HG03139 (cell line): ENCODE measurements at regions not wholly inside any gene's neighbourhood (a gene's known extent, or its start where the extent isn't known, plus 50 kb on each side); places are given as distances from the start of the nearest gene placed in this dataset.

Experiments used
- ATAC-seq: cut with Tn5 transposase; IDR thresholded peaks from one replicate; pipeline ENCODE4 v1.9.1; 2021; ENCODE audit not compliant: unreplicated experiment

- ATAC-seq: no peak
Observed at GRCh38 chr5:74501674-74502478, 138.7 kb downstream of the ENC1 start.

- ATAC-seq: no peak
Observed at GRCh38 chr5:74500110-74500917, 140.2 kb downstream of the ENC1 start.

- ATAC-seq: no peak
Observed at GRCh38 chr5:74499256-74500050, 141.1 kb downstream of the ENC1 start.

GRCh38 chr5:74497706-74498105 lies 142.8 kb downstream of the ENC1 start:
- no peak for ATAC-seq

DNA sequence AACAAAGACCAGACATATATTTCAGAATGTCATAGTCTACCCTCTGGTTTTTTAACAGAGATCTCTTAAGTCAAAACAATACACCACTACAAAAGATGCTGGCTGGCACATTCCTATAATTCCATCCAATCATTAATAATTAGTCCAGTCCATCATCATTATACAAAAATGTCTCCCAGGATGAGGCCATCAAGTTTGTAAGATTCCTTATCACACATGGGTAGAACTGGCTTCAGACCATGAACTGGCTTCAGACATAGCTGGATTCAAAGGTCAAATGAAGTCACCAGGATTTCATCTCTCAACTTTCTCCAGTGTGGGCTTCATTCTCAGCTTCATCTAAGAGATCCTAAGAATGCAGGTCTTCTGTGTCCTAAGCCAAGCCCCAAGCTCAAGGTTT lies 147.1 kb downstream of the ENC1 start:
- no peak for ATAC-seq

- no peak for ATAC-seq
Observed at GRCh38 chr5:74492230-74492629, 148.3 kb downstream of the ENC1 start.

DNA sequence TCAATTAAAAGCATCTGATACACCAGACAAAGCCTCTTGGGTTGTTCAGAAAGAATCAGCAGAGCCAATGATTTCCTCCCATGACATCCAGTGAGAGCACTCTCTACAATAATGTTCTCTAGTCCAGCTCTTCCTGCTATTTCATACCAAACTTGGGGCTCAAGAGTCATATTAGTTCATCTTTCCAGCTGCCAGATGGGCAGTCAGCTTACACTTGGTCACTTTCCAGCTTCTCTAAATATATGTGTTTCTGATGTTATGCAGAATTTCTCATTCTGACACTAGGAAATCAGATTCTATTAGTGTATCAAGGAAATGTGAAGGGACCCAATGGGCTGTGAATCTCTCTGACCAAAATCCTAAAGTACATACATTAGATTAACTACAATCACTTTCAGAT lies 148.9 kb downstream of the ENC1 start:
- ATAC-seq: no peak

DNA sequence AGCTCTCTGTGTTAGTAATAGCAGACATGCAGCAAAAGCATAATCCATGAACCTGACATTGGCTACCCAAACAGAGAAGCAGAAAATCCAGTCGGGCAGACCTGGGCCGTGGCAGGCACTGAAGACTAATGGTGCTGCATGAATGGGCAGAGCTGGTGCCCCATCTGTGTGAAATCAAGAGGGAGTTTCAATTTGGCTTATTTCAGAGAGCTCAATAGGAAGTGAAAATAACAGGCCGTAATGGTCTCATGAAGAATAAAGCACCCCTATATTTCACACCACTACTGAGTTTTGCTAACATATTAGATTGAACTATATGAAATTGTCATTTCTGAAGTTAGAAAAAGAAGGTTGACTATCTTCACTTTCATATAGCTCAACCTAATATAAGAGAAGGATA lies 149.7 kb downstream of the ENC1 start:
- peak; percentile 94 for ATAC-seq

DNA sequence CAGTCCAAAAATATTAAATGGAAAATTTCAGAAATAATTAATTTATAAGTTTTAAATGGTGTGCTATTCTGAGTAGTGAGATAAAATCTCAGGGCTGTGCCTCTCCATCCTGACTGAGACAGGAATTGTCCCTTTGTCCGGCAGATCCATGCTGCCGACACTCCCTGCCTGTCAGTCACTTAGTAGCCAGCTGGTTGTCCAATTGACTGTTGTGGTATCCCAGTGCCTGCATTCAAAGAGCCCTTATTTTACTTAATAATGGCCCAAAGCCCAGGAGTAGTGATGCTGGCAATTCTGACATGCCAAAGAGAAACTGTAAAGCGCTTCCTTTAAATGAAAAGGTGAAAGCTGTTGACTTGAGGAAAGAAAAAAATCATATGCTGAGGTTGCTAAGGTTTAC lies 157.5 kb downstream of the ENC1 start:
- no peak for ATAC-seq

DNA sequence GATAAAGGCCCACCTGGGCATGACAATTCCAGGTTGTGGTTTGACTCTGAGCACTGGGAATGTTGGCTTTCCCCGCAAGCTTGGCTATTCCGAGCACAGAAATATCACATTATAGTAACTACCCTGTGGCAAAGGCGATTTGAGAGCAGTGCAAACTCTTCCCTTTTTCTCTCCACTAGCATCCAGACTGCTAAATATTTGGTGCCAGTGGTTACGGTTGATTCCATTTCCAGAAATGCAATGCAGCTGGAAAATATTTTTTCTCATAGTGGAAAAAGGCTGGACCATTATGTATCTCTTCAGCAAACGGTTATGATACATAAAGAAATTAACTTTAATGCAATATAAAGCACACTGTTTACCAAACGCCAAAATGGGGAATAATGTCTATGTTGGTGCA lies 158.0 kb downstream of the ENC1 start:
- no peak for ATAC-seq

- peak; percentile 76 for ATAC-seq
Observed at GRCh38 chr5:74481357-74481756, 159.2 kb downstream of the ENC1 start.

DNA sequence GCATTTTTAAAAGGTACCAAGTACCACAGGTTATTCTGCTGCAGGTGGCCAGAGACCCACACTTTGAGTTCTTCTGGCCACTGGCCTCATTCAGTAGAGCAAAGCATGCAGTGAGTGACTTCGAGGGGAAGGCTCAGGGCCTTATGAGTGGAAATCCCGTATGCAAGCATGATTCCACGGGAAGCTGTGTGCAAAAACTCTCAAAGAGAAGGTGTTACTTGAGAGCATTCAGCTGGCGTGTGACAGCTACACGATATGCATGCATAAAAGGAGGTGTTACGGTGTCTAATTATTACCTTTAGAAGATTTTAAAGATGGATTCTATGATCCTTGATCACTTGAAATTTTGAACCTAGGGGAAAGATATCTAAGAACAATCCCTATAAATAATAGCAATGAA lies 160.3 kb downstream of the ENC1 start:
- ATAC-seq: no peak

DNA sequence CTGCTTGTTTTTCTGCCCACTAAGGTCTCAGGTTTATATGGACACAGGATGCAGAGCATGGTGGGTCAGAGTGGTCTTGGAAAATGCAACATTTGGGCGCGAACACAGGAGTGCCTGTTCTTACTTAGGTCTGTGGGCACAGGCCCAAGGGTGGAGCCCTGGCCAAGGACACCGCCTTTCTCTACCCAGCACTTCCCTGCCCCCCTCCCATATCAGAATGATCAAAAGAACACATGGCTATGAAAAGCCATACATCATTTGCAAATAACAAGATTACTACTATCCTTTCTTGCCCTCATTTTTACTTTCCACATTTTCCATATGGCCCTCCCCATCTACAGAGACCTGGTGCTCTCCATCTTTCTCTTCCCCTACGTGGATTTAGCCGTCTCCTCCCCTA lies 162.2 kb downstream of the ENC1 start:
- no peak for ATAC-seq

DNA sequence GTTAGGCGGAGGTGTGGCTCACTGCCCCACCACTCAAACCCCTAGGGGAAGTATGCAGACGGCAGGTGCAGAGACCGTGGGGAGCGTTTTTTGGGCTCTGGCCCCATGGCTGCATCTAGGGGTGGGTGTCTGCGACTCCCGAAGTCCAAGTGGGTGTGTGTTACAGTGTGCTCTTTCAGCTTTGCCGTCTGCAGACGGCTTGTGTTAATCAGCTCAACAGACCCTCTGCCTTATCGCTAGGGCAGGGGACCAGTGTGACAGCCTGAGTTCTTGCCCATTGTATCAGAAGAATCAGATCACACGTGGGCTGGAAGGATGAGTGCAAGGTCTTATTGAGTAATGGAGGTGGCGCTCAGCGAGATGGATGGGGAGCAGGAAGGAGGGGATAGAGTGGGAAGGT lies 162.8 kb downstream of the ENC1 start:
- no peak for ATAC-seq

- ATAC-seq: no peak
Observed at GRCh38 chr5:74476819-74477453, 163.6 kb downstream of the ENC1 start.

GRCh38 chr5:74476046-74476818 lies 164.3 kb downstream of the ENC1 start:
- ATAC-seq: no peak

- ATAC-seq: no peak
Observed at GRCh38 chr5:74471875-74472274, 168.7 kb downstream of the ENC1 start.

- ATAC-seq: no peak
Observed at GRCh38 chr5:74469234-74469994, 171.1 kb downstream of the ENC1 start.

- no peak for ATAC-seq
Observed at GRCh38 chr5:74468421-74468820, 172.1 kb downstream of the ENC1 start.

DNA sequence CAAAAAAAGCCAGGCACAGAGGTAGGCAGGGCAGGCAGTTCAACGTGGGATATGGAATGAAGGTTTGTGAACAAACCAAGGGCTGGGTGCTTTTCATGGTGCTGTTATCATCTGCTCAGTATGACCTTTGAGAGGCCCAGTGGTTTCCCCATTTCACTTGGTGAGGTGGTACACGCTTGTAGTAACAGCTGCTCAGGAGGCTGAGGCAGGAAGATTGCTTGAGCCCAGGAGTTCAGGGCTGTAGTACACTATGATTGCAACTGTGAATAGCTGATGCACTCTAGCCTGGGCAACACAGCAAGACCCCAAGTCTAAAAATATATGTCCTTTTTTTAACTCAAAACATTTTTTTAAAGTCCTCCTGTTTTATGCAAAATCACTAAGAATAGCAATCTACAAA lies 174.8 kb downstream of the ENC1 start:
- no peak for ATAC-seq
